Activated CD8-positive, alpha-beta T cell treated with anti-CD3 and anti-CD28 coated beads, Interleukin-2, amount 10 ng/mL, durations not matched to agents 7 days and 5 days (primary cell): ENCODE measurements at regions not wholly inside any gene's neighbourhood (a gene's known extent, or its start where the extent isn't known, plus 50 kb on each side); places are given as distances from the start of the nearest gene placed in this dataset.

Experiments used
- ATAC-seq: fragments of 150-1000 bp; cut with Tn5 transposase; one replicate; pipeline ENCODE4 v1.10.0; 2021; ENCODE audit warnings: moderate library complexity
- CTCF ChIA-PET: fragments of 350-600 bp; sonication (Branson Sonifier 250); formaldehyde crosslinking; loops from one replicate; lab custom pipeline; 2021; ENCODE audit warnings: antibody characterized with exemption; lab: Charles Lee
- POLR2A ChIA-PET: fragments of 350-600 bp; sonication (Branson Sonifier 250); formaldehyde crosslinking; loops from one replicate; lab custom pipeline; 2021; ENCODE audit warnings: antibody characterized with exemption; lab: Charles Lee
- DNase-seq: peaks from one replicate; pipeline ENCODE4 v3.0.0-alpha.2; 2020
- H3K27ac Mint-ChIP-seq: one replicate; pipeline ENCODE4 v1.8.0; 2021; ENCODE audit warnings: mild to moderate bottlenecking, mixed read lengths
- H3K27me3 Mint-ChIP-seq: one replicate; pipeline ENCODE4 v1.8.0; 2021; ENCODE audit warnings: low read depth, mixed read lengths
- H3K36me3 Mint-ChIP-seq: one replicate; pipeline ENCODE4 v1.8.0; 2021; ENCODE audit warnings: low read depth, mixed read lengths
- H3K4me1 Mint-ChIP-seq: one replicate; pipeline ENCODE4 v1.8.0; 2021; ENCODE audit warnings: low read depth, mixed read lengths
- H3K4me3 Mint-ChIP-seq: one replicate; pipeline ENCODE4 v1.8.0; 2021; ENCODE audit warnings: mild to moderate bottlenecking, mixed read lengths
- H3K9me3 Mint-ChIP-seq: one replicate; pipeline ENCODE4 v1.8.0; 2022; ENCODE audit warnings: mixed read lengths; ENCODE audit not compliant: insufficient read depth

DNA sequence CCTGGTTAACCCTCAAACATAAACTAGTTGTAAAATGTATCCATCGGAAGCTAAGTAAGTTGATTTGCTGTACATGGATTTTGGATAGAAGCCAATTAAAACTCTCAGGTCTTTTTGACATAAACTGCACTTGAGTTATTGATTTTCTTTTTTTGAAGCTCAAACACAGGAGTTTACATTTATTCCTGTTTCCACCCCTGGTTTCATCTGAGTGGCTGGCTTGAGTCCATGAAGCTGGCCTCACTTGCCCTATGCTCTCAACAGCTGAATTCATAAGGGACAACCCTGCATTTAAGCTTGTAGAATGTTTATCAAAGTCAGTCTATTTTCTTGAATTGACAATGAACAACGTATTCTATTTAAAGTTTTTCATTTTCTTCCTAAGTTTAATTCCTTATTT is 58.1 kb upstream of the PLEKHG1 start:
- H3K4me3 Mint-ChIP-seq, result no peak overlapping the region
- H3K36me3 Mint-ChIP-seq, result no peaks in the 10 kb centered on the region
- POLR2A ChIA-PET, result no interaction called here
- H3K9me3 Mint-ChIP-seq, result no peaks in the 10 kb centered on the region
- no peak overlapping the region for H3K27ac Mint-ChIP-seq
- DNase-seq (no peak), ATAC-seq (no peak)
- CTCF ChIA-PET, result interaction anchor here (0.7 to 1.1 kb wide), 2 partner anchors 28 to 124 kb away, joined by 3 to 5 read pairs; no protein-coding TSS in a partner anchor
- no peaks in the 10 kb centered on the region for H3K4me1 Mint-ChIP-seq
- H3K27me3 Mint-ChIP-seq, result peaks cover 22% of the 10 kb centered on the region

DNA sequence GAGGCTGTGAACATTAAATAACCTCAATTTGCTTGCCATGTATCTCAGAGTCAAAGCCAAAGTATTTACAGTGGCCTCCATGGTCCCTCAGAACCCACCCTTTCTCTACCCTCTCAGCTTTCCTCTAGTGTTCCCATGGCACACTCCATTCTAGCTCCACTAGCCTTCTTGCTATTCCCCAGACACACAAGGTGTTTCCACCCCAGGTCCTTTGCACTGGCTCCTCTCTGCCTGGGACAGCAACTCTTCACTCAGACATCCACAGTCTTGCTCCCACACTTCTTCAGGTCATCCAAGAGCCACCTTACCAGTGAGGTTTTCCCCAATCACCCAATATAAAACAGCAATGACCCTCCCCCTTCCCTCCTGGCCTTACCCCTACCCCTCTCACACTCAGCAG is 56.5 kb upstream of the PLEKHG1 start:
- H3K9me3 Mint-ChIP-seq, result no peaks in the 10 kb centered on the region
- no peak overlapping the region for H3K27ac Mint-ChIP-seq
- H3K4me1 Mint-ChIP-seq, result no peaks in the 10 kb centered on the region
- H3K36me3 Mint-ChIP-seq, result no peaks in the 10 kb centered on the region
- no peak for DNase-seq
- POLR2A ChIA-PET, result no interaction called here
- no peak overlapping the region for H3K4me3 Mint-ChIP-seq
- no peak for ATAC-seq
- CTCF ChIA-PET, result no interaction called here
- peaks cover 28% of the 10 kb centered on the region for H3K27me3 Mint-ChIP-seq

DNA sequence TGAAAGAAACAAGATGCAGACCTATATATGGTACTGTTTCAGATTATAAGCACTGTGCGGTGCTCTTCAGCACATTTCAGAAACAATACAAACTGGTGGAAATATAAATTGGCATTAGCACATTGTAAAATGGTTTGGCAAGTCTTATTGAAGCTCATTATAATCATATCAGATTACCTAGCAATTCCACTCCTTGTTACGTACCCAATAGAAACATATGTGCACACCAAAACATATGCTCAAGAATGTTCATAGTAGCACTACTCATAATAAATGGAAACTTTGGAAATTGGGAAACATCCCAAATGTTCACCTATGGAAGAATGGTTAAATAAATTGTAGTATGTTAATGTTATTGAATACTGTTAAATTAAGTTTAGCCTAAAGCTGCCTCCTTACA is 54.9 kb upstream of the PLEKHG1 start:
- DNase-seq (no peak), ATAC-seq (no peak)
- no peaks in the 10 kb centered on the region for H3K4me1 Mint-ChIP-seq
- H3K4me3 Mint-ChIP-seq, result no peak overlapping the region
- H3K27me3 Mint-ChIP-seq, result peaks cover 21% of the 10 kb centered on the region
- CTCF ChIA-PET, result interaction anchor here (1.2 kb wide), 1 partner anchor 10 kb away, joined by 4 read pairs; no protein-coding TSS in a partner anchor
- H3K9me3 Mint-ChIP-seq, result no peaks in the 10 kb centered on the region
- no peak overlapping the region for H3K27ac Mint-ChIP-seq
- H3K36me3 Mint-ChIP-seq, result no peaks in the 10 kb centered on the region
- POLR2A ChIA-PET, result no interaction called here

DNA sequence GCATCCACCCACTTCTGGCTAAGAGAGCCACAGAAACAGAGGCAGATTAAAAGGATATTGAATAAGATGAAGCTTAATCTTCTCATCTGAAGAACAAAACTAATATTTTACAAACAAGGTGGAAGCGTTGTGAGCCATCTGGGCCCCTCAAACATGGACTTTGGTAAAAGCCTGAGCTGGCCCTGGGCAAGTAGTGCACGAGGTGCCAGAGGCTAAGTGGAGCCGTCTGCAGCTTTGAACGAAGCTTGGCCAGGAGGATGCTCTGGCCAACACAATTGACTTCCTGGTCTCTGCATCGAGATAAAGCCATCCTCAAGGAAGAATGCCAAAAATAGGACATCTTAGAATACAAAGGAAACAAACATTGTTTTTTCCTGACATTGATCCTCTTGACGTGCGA is 53.2 kb upstream of the PLEKHG1 start:
- no peak overlapping the region for H3K4me3 Mint-ChIP-seq
- H3K9me3 Mint-ChIP-seq, result no peaks in the 10 kb centered on the region
- no peak overlapping the region for H3K27ac Mint-ChIP-seq
- no peaks in the 10 kb centered on the region for H3K36me3 Mint-ChIP-seq
- POLR2A ChIA-PET, result no interaction called here
- no peak for DNase-seq
- peaks cover 21% of the 10 kb centered on the region for H3K27me3 Mint-ChIP-seq
- no peak for ATAC-seq
- no peaks in the 10 kb centered on the region for H3K4me1 Mint-ChIP-seq
- CTCF ChIA-PET, result no interaction called here

DNA sequence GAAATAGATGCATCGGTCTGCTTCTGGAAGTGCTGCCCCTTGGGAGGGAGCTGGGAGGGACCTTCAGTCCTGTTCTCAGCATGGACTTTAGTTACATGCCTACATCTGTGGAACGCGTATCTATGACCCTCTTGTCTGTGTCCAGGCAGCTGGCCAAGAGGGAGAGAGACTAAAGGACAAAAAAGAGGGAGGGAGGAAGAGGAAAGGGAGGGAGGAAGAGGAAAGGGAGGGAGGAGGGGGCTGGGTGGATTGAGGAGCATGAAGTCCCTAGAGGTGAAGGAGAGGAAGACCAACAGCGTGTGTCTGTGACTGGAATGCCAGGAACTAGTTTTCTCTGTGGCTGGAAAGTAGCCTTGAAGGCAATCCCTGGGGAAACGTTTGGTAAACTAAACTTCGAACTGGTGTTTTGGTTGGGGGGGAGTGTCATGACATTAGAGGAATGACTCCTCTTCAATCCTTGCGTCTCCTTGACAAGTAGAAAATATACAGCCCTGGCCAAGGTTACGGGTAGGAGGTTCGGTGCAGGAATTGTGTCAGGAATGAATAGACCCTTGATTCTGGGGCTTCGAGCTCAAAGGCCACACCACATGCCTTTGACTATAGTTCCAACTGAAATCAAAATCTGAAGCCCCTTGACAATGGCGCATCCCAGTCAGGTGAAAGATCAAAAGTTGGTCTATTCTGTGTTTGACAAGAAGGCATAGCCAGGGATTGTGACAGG is 52.0 kb upstream of the PLEKHG1 start:
- H3K27me3 Mint-ChIP-seq, result peaks cover 21% of the 10 kb centered on the region
- ATAC-seq (no peak), DNase-seq (no peak)
- H3K9me3 Mint-ChIP-seq, result no peaks in the 10 kb centered on the region
- no peak overlapping the region for H3K27ac Mint-ChIP-seq
- POLR2A ChIA-PET, result no interaction called here
- CTCF ChIA-PET, result no interaction called here
- no peaks in the 10 kb centered on the region for H3K36me3 Mint-ChIP-seq
- no peaks in the 10 kb centered on the region for H3K4me1 Mint-ChIP-seq
- no peak overlapping the region for H3K4me3 Mint-ChIP-seq

DNA sequence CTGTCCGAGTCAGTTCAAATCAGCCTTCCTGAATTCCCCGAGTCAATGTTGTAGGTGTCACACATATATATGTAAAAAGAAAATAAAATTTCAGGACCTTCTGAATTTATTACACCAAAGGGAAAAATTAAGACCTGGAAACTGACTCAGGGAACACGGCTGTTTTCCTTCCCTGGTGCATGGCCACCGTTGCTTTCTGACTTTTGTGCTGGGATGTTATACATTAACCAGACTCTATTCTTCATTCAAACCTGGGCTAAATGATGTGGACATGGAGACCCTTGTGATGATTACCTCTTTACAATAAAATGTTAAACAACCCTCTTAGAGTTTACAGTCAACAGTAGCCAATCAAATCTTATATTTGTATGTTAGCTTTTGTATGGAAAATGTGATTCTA is 51.4 kb upstream of the PLEKHG1 start:
- CTCF ChIA-PET, result no interaction called here
- ATAC-seq, result no peak
- Mint-ChIP-seq H3K4me1 (no peaks in the 10 kb centered on the region), H3K36me3 (no peaks in the 10 kb centered on the region), H3K27ac (no peak overlapping the region), H3K27me3 (peaks cover 19% of the 10 kb centered on the region), H3K9me3 (no peaks in the 10 kb centered on the region), H3K4me3 (no peak overlapping the region)
- POLR2A ChIA-PET, result no interaction called here
- DNase-seq, result no peak

DNA sequence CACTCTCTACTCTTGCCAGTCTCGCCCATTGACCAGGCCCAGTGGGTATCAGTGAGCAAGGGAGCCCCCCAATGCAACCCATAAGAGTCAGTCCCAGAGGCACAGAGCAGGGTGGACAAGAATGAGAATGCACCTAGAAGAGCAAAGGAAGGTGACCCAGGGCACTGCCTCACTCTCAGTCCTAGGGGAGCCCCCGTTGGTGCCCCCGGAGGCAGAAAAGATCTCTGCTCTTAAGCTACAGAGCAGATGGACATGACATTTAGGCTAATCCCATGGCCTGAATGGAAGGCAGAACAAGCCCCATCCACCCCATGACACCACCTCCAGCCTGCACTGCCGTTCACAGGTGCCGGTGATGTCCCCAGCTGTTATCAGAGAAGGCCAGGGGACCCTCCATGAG is 50.7 kb upstream of the PLEKHG1 start:
- no peaks in the 10 kb centered on the region for H3K9me3 Mint-ChIP-seq
- DNase-seq (no peak), ATAC-seq (no peak)
- ChIA-PET CTCF (interaction anchor here (1.2 kb wide), 1 partner anchor 266 kb away, joined by 3 read pairs; no protein-coding TSS in a partner anchor), POLR2A (no interaction called here)
- H3K27me3 Mint-ChIP-seq, result peaks cover 18% of the 10 kb centered on the region
- H3K36me3 Mint-ChIP-seq, result no peaks in the 10 kb centered on the region
- no peak overlapping the region for H3K27ac Mint-ChIP-seq
- no peak overlapping the region for H3K4me3 Mint-ChIP-seq
- no peaks in the 10 kb centered on the region for H3K4me1 Mint-ChIP-seq

DNA sequence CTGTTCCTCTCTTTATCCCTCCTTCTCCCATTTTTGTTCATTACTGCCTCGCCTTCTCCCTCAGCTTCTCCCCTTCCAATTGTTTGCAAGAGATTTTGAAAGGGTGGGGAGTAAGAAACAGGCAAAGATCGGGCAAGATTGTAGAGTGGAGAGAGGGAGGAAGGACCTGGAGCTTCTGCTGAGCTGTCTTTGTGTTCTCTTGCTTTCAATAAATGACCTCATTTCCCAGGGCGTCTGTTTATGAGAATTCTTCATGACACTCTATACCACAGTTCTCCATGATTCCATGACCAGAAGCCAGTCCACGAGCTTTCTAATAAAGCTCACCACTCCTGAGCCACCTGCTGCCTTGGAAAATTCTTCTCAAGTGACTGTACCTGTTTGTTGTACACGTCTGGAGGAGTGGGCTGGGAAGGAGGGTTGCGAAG is 50.0 kb upstream of the PLEKHG1 start:
- no peak for ATAC-seq
- POLR2A ChIA-PET, result no interaction called here
- Mint-ChIP-seq H3K36me3 (no peaks in the 10 kb centered on the region), H3K9me3 (no peaks in the 10 kb centered on the region), H3K4me3 (no peak overlapping the region), H3K27ac (no peak overlapping the region), H3K4me1 (no peaks in the 10 kb centered on the region), H3K27me3 (peaks cover 16% of the 10 kb centered on the region)
- DNase-seq, result no peak
- CTCF ChIA-PET, result interaction anchor here (1.2 kb wide), 1 partner anchor 266 kb away, joined by 3 read pairs; no protein-coding TSS in a partner anchor
